ENCODE measurements at regions not wholly inside any gene's neighbourhood (a gene's known extent, or its start where the extent isn't known, plus 50 kb on each side); places are given as distances from the start of the nearest gene placed in this dataset.

DNA sequence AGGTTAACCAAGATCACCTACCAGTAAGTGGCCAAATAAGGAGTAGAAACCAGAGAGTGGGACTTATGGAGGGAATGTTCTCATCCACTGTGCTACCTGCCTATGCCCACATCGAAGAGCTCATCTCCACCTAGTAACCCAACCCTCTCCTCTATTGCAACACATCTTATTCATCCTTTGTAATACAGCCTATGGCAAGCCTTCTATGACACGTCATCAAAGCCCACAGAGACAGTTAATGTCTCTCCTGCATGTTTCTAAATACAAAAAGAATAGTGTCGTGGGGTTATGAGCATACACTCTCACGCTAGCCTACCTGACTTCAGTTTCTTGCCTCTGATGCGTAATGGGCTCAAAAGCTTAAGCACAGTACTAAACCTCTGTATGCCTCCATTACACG, 1158.1 kb upstream of the TENM4 start:
- Histone ChIP-seq H3K56ac (ENCODE audit: insufficient read length, low read depth, low read length) (no peak overlapping the region), H3K27me3 (ENCODE audit: insufficient read depth, low read length) (no peaks in the 10 kb centered on the region), H2BK5ac (ENCODE audit: insufficient read length, low read length) (no peak overlapping the region), H3K4me1 (ENCODE audit: insufficient read depth, low read length) (no peaks in the 10 kb centered on the region; the same call in 1 of the 2 replicates), H4K91ac (ENCODE audit: insufficient read length, low read depth, low read length) (no peak overlapping the region), H3K14ac (ENCODE audit: insufficient read depth, low read length) (no peak overlapping the region), H2BK20ac (ENCODE audit: low read depth, low read length, poor library complexity, severe bottlenecking) (no peak overlapping the region), H2BK15ac (ENCODE audit: low read depth, low read length) (no peak overlapping the region), H3K4me2 (ENCODE audit: insufficient read depth, insufficient read length, low read length) (no peak overlapping the region), H4K5ac (ENCODE audit: insufficient read length, low read depth, low read length) (no peak overlapping the region), H2AFZ (ENCODE audit: low read length) (no peak overlapping the region), H3K23ac (ENCODE audit: insufficient read length, low read depth, low read length) (no peak overlapping the region), H2BK12ac (ENCODE audit: insufficient read length, low read depth, low read length) (no peak overlapping the region), H3K27ac (ENCODE audit: insufficient read length, low read depth, low read length) (no peak overlapping the region), H3K18ac (ENCODE audit: insufficient read length, low read depth, low read length) (no peak overlapping the region), H4K20me1 (ENCODE audit: control insufficient read depth, insufficient read depth, insufficient read length) (no peaks in the 10 kb centered on the region), H3K4ac (ENCODE audit: low read depth, low read length) (no peak overlapping the region), H3K23me2 (ENCODE audit: insufficient read length, low read depth, low read length, poor library complexity, severe bottlenecking) (no peaks in the 10 kb centered on the region), H3K79me1 (ENCODE audit: insufficient read depth, low read depth, low read length, poor library complexity, severe bottlenecking) (no peaks in the 10 kb centered on the region), H3K9me3 (ENCODE audit: control insufficient read depth, low read depth, low read length) (no peaks in the 10 kb centered on the region), H4K8ac (replicated peaks; ENCODE audit: insufficient read length, low read depth, low read length) (no peak overlapping the region), H2AK5ac (ENCODE audit: insufficient read length, low read length) (no peak overlapping the region), H3T11ph (ENCODE audit: low read length) (no peak overlapping the region), H3K9ac (ENCODE audit: extremely low read depth, insufficient read length, low read length) (no peak overlapping the region), H3K79me2 (ENCODE audit: insufficient read depth, low read length) (no peaks in the 10 kb centered on the region), H2BK120ac (ENCODE audit: low read depth, low read length, poor library complexity, severe bottlenecking) (no peak overlapping the region)
- DNase-seq = no peak
- WGBS (ENCODE audit: extremely low coverage, insufficient read length, low lambda C conversion rate) = no CpG with 5 or more reads among the region's 6 CpGs
- H3K4me1 Mint-ChIP-seq = peaks cover 5 to 7% of the 10 kb centered on the region in 2 experiments
- TF ChIP-seq, protein P1, sequence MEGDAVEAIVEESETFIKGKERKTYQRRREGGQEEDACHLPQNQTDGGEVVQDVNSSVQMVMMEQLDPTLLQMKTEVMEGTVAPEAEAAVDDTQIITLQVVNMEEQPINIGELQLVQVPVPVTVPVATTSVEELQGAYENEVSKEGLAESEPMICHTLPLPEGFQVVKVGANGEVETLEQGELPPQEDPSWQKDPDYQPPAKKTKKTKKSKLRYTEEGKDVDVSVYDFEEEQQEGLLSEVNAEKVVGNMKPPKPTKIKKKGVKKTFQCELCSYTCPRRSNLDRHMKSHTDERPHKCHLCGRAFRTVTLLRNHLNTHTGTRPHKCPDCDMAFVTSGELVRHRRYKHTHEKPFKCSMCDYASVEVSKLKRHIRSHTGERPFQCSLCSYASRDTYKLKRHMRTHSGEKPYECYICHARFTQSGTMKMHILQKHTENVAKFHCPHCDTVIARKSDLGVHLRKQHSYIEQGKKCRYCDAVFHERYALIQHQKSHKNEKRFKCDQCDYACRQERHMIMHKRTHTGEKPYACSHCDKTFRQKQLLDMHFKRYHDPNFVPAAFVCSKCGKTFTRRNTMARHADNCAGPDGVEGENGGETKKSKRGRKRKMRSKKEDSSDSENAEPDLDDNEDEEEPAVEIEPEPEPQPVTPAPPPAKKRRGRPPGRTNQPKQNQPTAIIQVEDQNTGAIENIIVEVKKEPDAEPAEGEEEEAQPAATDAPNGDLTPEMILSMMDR (conservative IDR thresholded peaks at IDR 0.05) = no peak
- H3K4me3 Mint-ChIP-seq = no peak overlapping the region
- H3K36me3 Mint-ChIP-seq (ENCODE audit: insufficient read depth in 1 of 3, low read depth in 3 of 3) = no peaks in the 10 kb centered on the region
- H3K27me3 Mint-ChIP-seq (ENCODE audit: low read depth) = no peaks in the 10 kb centered on the region
- H3K9me3 Mint-ChIP-seq = no peaks in the 10 kb centered on the region
- H3K27ac Mint-ChIP-seq = peak overlapping the region in 1 of 3 experiments; percentile 21; a peak in 1 of 7 replicates

Data from H9 (cell line).